Osteoblast (primary cell): ENCODE measurements at regions not wholly inside any gene's neighbourhood (a gene's known extent, or its start where the extent isn't known, plus 50 kb on each side); places are given as distances from the start of the nearest gene placed in this dataset.
"Not testable (repeated sequence)": the region's sequence is repeated elsewhere in the genome, so short reads cannot be mapped to it uniquely, and the experiment has no call there.

ENCODE experiments used
- DNase-seq: peaks from one replicate; pipeline ENCODE4 v3.0.0; 2011; ENCODE audit warnings: low spot score, mixed read lengths; ENCODE audit not compliant: insufficient read length; ENCODE audit errors: missing footprints
- H2AFZ ChIP-seq: 2 replicates; pipeline ENCODE4 v1.6.0; 2011; ENCODE audit warnings: mild to moderate bottlenecking, low read length
- H3K27ac ChIP-seq: 2 replicates; pipeline ENCODE4 v1.5.1; 2011; ENCODE audit warnings: mild to moderate bottlenecking, low read depth, low read length, moderate library complexity
- H3K27me3 ChIP-seq: 2 replicates; pipeline ENCODE4 v1.6.0; 2012; ENCODE audit warnings: mild to moderate bottlenecking, control low read depth, inconsistent platforms, low read length, moderate library complexity; ENCODE audit not compliant: insufficient read depth
- H3K36me3 ChIP-seq: 2 replicates; pipeline ENCODE4 v1.5.1; 2011; ENCODE audit warnings: mild to moderate bottlenecking, low read length, control low read depth, moderate library complexity; ENCODE audit not compliant: insufficient read depth
- H3K4me1 ChIP-seq: 2 replicates; pipeline ENCODE4 v1.5.1; 2011; ENCODE audit warnings: mild to moderate bottlenecking, low read length, control low read depth, moderate library complexity; ENCODE audit not compliant: insufficient read depth
- H3K4me2 ChIP-seq: 2 replicates; pipeline ENCODE4 v1.6.0; 2011; ENCODE audit warnings: mild to moderate bottlenecking, low read length; ENCODE audit not compliant: insufficient read depth
- H3K4me3 ChIP-seq: fragments of 200-600 bp; sonication (generic); 3 replicates; pipeline ENCODE4 v1.5.1; 2012; ENCODE audit warnings: mild to moderate bottlenecking, low read length, inconsistent platforms; ENCODE audit not compliant: insufficient read depth
- H3K79me2 ChIP-seq: 2 replicates; pipeline ENCODE4 v1.6.0; 2012; ENCODE audit warnings: mild to moderate bottlenecking, low read length, control low read depth, inconsistent platforms; ENCODE audit not compliant: insufficient read depth
- H3K9me3 ChIP-seq: 2 replicates; pipeline ENCODE4 v1.5.1; 2011; ENCODE audit warnings: low read depth, low read length, control low read depth
- H4K20me1 ChIP-seq: 2 replicates; pipeline ENCODE4 v1.6.0; 2012; ENCODE audit warnings: mild to moderate bottlenecking, low read length, control low read depth; ENCODE audit not compliant: insufficient read depth
- CTCF ChIP-seq: IDR thresholded peaks from 2 replicates; pipeline ENCODE4 v1.5.1; 2011; ENCODE audit warnings: mild to moderate bottlenecking, low read depth, low read length, moderate library complexity; ENCODE audit errors: extremely low read depth

GRCh38 chr5:104564530-104564929 lies 1001.9 kb upstream of the NUDT12 start:
- no peaks in the 10 kb centered on the region for H3K4me1 ChIP-seq
- H3K27ac ChIP-seq = no peak overlapping the region
- DNase-seq = no peak
- no peaks in the 10 kb centered on the region for H3K36me3 ChIP-seq
- no peaks in the 10 kb centered on the region for H3K27me3 ChIP-seq
- H3K79me2 ChIP-seq = no peaks in the 10 kb centered on the region
- no peaks in the 10 kb centered on the region for H4K20me1 ChIP-seq
- no peak overlapping the region for H3K4me2 ChIP-seq
- TF ChIP-seq CTCF = no peak
- H3K4me3 ChIP-seq = no peak overlapping the region
- no peak overlapping the region for H2AFZ ChIP-seq
- no peaks in the 10 kb centered on the region for H3K9me3 ChIP-seq

- DNase-seq = no peak
- no peak overlapping the region for H3K4me2 ChIP-seq
- no peaks in the 10 kb centered on the region for H3K4me1 ChIP-seq
- H3K79me2 ChIP-seq = no peaks in the 10 kb centered on the region
- no peak overlapping the region for H2AFZ ChIP-seq
- TF ChIP-seq CTCF = no peak
- no peaks in the 10 kb centered on the region for H4K20me1 ChIP-seq
- no peak overlapping the region for H3K27ac ChIP-seq
- H3K27me3 ChIP-seq = no peaks in the 10 kb centered on the region
- H3K9me3 ChIP-seq = no peaks in the 10 kb centered on the region
- no peak overlapping the region for H3K4me3 ChIP-seq
- no peaks in the 10 kb centered on the region for H3K36me3 ChIP-seq
Observed at GRCh38 chr5:104556957-104557356, 994.4 kb upstream of the NUDT12 start.

- H3K4me3 ChIP-seq = no peak overlapping the region
- no peaks in the 10 kb centered on the region for H3K79me2 ChIP-seq
- no peaks in the 10 kb centered on the region for H3K36me3 ChIP-seq
- no peak for TF ChIP-seq CTCF
- no peak overlapping the region for H2AFZ ChIP-seq
- H3K27ac ChIP-seq = no peak overlapping the region
- no peaks in the 10 kb centered on the region for H3K27me3 ChIP-seq
- H3K4me1 ChIP-seq = no peaks in the 10 kb centered on the region
- H4K20me1 ChIP-seq = no peaks in the 10 kb centered on the region
- H3K4me2 ChIP-seq = no peak overlapping the region
- no peak for DNase-seq
- H3K9me3 ChIP-seq = no peaks in the 10 kb centered on the region
Observed at GRCh38 chr5:104551628-104552027, 989.0 kb upstream of the NUDT12 start.

GRCh38 chr5:104546871-104547270 lies 984.3 kb upstream of the NUDT12 start:
- not testable (repeated sequence) for H2AFZ ChIP-seq, H3K4me3 ChIP-seq, H3K36me3 ChIP-seq, H4K20me1 ChIP-seq, H3K9me3 ChIP-seq, H3K27me3 ChIP-seq, DNase-seq, H3K27ac ChIP-seq, H3K4me2 ChIP-seq, H3K79me2 ChIP-seq, H3K4me1 ChIP-seq
